Immature natural killer cell (primary cell): ENCODE measurements at regions not wholly inside any gene's neighbourhood (a gene's known extent, or its start where the extent isn't known, plus 50 kb on each side); places are given as distances from the start of the nearest gene placed in this dataset.

Experiments used
- DNase-seq, 3 donors: peaks; one replicate each; pipeline ENCODE4 v3.0.0; 2022; ENCODE audit warnings: mixed read lengths in 1 of 3
- H3K27ac Mint-ChIP-seq, 6 donors: one replicate each; pipeline ENCODE4 v1.8.0; 2020; ENCODE audit warnings: mixed read lengths in 6 of 6, mild to moderate bottlenecking in 5 of 6, inconsistent platforms in 4 of 6, moderate library complexity in 3 of 6
- H3K27me3 Mint-ChIP-seq, 3 donors: one replicate each; pipeline ENCODE4 v1.8.0; 2020 to 2021; ENCODE audit warnings: low read depth in 3 of 3, mild to moderate bottlenecking in 3 of 3, mixed read lengths in 3 of 3, moderate library complexity in 3 of 3, inconsistent platforms in 1 of 3
- H3K36me3 Mint-ChIP-seq, 3 donors: one replicate each; pipeline ENCODE4 v1.8.0; 2020; ENCODE audit warnings: mixed read lengths in 3 of 3, inconsistent platforms in 2 of 3, mild to moderate bottlenecking in 2 of 3
- H3K4me1 Mint-ChIP-seq, 2 donors: one replicate each; pipeline ENCODE4 v1.8.0; 2020; ENCODE audit warnings: inconsistent platforms in 2 of 2, mild to moderate bottlenecking in 2 of 2, mixed read lengths in 2 of 2, moderate library complexity in 1 of 2
- H3K4me3 Mint-ChIP-seq, 5 donors: one replicate each; pipeline ENCODE4 v1.8.0; 2020; ENCODE audit warnings: mild to moderate bottlenecking in 5 of 5, mixed read lengths in 5 of 5, inconsistent platforms in 3 of 5, moderate library complexity in 3 of 5
- H3K9me3 Mint-ChIP-seq, 6 donors: one replicate each; pipeline ENCODE4 v1.8.0; 2020; ENCODE audit warnings: mild to moderate bottlenecking in 6 of 6, mixed read lengths in 6 of 6, inconsistent platforms in 4 of 6, moderate library complexity in 3 of 6

- Mint-ChIP-seq H3K4me3 (no peak overlapping the region), H3K36me3 (no peaks in the 10 kb centered on the region), H3K27me3 (peaks cover 0 to 4% (median 0%) of the 10 kb centered on the region in 3 donors), H3K4me1 (no peaks in the 10 kb centered on the region), H3K27ac (no peak overlapping the region), H3K9me3 (peaks cover 0 to 2% (median 0%) of the 10 kb centered on the region in 6 donors)
- no peak for DNase-seq
Measured at GRCh38 chr21:15249285-15249993, 184.6 kb upstream of the NRIP1 start.

DNA sequence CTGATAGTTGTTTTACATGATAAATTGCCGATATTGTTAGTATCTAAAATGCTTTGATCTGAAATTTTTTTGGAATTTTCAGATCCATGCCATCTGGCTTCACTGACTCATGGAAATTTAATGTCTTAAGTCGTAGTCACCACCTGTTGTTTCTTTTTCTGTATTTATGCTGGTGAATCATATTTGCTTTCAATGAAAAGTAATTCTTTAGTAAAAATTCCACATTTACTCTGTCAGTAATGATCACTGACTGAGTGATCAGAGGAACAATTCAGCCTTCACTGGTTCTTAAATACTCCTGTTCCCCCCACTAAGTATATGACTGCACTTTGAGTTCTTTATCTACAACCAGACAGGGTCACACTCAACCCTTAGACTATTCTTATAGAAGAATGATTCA is 185.6 kb upstream of the NRIP1 start:
- H3K4me3 Mint-ChIP-seq, result no peak overlapping the region
- H3K4me1 Mint-ChIP-seq, result no peaks in the 10 kb centered on the region
- H3K36me3 Mint-ChIP-seq, result no peaks in the 10 kb centered on the region
- peaks cover 0 to 2% (median 0%) of the 10 kb centered on the region in 6 donors for H3K9me3 Mint-ChIP-seq
- peaks cover 0 to 3% (median 0%) of the 10 kb centered on the region in 3 donors for H3K27me3 Mint-ChIP-seq
- no peak overlapping the region for H3K27ac Mint-ChIP-seq
- no peak for DNase-seq

DNA sequence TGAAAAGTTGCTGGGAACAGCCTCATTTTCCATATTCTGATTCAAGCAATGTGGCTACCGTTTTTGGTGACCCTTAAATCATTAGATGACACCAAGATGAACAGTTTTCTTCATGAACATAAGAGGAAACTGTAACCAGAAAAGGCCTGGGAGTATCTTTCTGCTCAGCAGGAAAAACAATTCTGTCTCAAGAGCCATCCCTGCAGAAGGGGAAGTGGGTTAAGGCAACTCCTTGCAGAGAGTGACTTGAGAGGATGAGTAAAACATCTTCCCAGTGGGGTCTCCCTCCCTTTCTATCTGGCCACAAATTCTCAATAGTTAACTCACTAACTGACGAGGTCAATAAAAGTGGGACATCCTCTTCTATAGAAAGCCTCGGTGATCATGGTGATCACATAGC is 187.6 kb upstream of the NRIP1 start:
- Mint-ChIP-seq H3K4me3 (no peak overlapping the region), H3K36me3 (no peaks in the 10 kb centered on the region), H3K4me1 (no peaks in the 10 kb centered on the region), H3K27me3 (no peaks in the 10 kb centered on the region), H3K27ac (no peak overlapping the region), H3K9me3 (no peaks in the 10 kb centered on the region)
- DNase-seq, result no peak

DNA sequence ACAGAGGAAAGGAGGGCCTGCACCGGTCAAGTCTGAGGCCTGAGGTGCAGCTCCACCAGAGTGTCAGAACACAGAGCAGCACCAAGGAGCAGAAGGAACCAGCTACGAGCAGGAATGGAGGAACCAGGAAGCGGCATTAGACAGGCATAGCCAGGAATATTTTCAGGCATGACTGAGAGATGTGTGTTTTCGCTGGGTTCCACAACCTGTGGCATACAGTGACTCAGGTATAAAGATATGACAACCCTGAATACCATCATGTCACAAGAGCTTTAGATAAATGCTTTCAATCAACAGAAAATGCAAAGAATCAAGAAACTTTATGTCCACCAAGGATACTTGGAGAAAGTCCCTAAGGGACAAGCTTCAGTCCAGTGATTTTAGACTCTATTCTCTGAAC is 189.3 kb upstream of the NRIP1 start:
- no peak overlapping the region for H3K27ac Mint-ChIP-seq
- H3K4me3 Mint-ChIP-seq, result no peak overlapping the region
- no peaks in the 10 kb centered on the region for H3K36me3 Mint-ChIP-seq
- H3K9me3 Mint-ChIP-seq, result no peaks in the 10 kb centered on the region
- DNase-seq, result no peak
- H3K27me3 Mint-ChIP-seq, result no peaks in the 10 kb centered on the region
- no peaks in the 10 kb centered on the region for H3K4me1 Mint-ChIP-seq

DNA sequence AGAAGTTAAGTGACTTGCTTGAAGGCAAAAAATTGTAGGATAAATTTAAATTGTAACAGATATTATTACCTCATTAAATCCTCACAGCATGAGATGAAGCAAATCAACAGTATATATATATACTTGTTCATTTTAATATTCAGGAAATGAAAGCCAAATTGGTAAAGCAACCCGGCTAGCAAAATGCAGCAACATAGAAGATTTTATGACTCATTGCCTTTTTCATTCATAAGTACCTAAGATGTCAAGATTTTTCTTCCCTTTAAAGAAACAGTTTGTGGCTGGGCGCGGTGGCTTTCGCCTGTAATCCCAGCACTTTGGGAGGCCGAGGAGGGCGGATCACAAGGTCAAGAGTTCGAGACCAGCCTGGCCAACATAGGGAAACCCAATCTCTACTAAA is 190.5 kb upstream of the NRIP1 start:
- no peak overlapping the region for H3K4me3 Mint-ChIP-seq
- H3K4me1 Mint-ChIP-seq, result no peaks in the 10 kb centered on the region
- H3K9me3 Mint-ChIP-seq, result no peaks in the 10 kb centered on the region
- H3K36me3 Mint-ChIP-seq, result no peaks in the 10 kb centered on the region
- no peak overlapping the region for H3K27ac Mint-ChIP-seq
- DNase-seq, result no peak
- no peaks in the 10 kb centered on the region for H3K27me3 Mint-ChIP-seq

DNA sequence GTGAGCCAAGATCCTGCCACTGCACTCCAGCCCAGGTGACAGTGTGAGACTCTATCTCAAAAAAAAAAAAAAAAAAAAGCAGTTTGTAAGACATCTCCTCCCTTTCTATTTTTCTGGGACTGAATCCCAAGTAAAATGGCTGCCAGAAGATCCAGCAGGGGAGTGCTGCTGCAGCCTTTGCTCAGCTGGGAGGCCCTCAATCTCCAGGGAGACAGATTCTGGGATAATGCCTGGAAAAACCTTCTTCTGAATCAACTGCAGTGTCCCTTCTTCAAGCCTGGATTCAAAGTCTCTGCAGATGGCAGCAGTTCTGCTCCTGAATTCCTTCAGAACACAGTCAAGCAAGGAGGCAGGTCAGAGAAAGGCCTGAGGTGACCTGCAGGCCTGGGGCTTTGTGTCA is 191.0 kb upstream of the NRIP1 start:
- H3K4me3 Mint-ChIP-seq, result no peak overlapping the region
- no peaks in the 10 kb centered on the region for H3K9me3 Mint-ChIP-seq
- H3K27me3 Mint-ChIP-seq, result no peaks in the 10 kb centered on the region
- no peaks in the 10 kb centered on the region for H3K4me1 Mint-ChIP-seq
- no peak for DNase-seq
- H3K36me3 Mint-ChIP-seq, result no peaks in the 10 kb centered on the region
- no peak overlapping the region for H3K27ac Mint-ChIP-seq

DNA sequence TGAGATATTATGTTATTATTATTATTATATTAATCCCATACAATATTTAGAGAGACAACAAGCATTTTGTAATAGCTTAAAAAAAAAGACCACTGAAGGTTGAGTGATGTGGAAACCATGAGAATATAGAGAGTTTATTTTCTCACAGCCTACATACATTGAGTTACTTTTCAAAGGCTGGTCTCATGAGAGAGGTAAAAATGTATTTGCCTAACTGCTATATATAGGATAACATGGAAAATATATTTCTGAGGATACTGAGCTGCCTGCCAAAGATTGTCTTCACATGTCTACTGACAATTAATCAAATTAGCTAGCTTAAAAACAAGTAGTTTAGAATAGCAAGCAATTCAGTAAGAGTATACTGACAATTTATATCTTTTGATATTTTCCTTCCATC is 192.2 kb upstream of the NRIP1 start:
- Mint-ChIP-seq H3K27ac (no peak overlapping the region), H3K27me3 (no peaks in the 10 kb centered on the region), H3K4me3 (no peak overlapping the region), H3K4me1 (no peaks in the 10 kb centered on the region), H3K36me3 (no peaks in the 10 kb centered on the region), H3K9me3 (no peaks in the 10 kb centered on the region)
- no peak for DNase-seq

GRCh38 chr21:15257646-15258045 is 192.8 kb upstream of the NRIP1 start:
- no peaks in the 10 kb centered on the region for H3K36me3 Mint-ChIP-seq
- no peaks in the 10 kb centered on the region for H3K4me1 Mint-ChIP-seq
- no peak overlapping the region for H3K4me3 Mint-ChIP-seq
- no peaks in the 10 kb centered on the region for H3K9me3 Mint-ChIP-seq
- no peak overlapping the region for H3K27ac Mint-ChIP-seq
- DNase-seq, result no peak
- H3K27me3 Mint-ChIP-seq, result no peaks in the 10 kb centered on the region

GRCh38 chr21:15259824-15260223 is 195.0 kb upstream of the NRIP1 start:
- DNase-seq, result no peak
- Mint-ChIP-seq H3K9me3 (peaks cover 0 to 2% (median 0%) of the 10 kb centered on the region in 6 donors), H3K27me3 (peaks cover 0 to 3% (median 3%) of the 10 kb centered on the region in 3 donors), H3K4me1 (no peaks in the 10 kb centered on the region), H3K36me3 (peaks cover 0 to 3% (median 0%) of the 10 kb centered on the region in 3 donors), H3K27ac (no peak overlapping the region), H3K4me3 (no peak overlapping the region)

DNA sequence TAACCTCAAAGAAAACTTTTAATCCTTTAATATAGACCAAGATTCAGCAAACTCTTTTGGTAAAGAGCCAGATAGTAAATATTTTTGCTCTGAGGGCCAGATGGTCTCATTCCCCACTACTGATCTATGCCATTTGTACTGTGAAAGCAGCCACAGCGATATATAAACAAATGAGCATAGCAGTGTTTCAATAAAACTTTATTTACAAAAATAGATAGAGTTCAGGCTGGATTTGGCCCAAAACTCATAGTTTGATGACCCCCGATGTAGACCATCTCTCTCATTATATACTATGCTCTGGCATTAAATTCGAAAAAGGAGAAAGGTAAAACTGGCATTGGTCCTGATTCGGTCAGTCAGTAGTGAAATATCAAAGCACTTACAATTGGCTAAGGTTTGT is 195.8 kb upstream of the NRIP1 start:
- no peaks in the 10 kb centered on the region for H3K4me1 Mint-ChIP-seq

DNA sequence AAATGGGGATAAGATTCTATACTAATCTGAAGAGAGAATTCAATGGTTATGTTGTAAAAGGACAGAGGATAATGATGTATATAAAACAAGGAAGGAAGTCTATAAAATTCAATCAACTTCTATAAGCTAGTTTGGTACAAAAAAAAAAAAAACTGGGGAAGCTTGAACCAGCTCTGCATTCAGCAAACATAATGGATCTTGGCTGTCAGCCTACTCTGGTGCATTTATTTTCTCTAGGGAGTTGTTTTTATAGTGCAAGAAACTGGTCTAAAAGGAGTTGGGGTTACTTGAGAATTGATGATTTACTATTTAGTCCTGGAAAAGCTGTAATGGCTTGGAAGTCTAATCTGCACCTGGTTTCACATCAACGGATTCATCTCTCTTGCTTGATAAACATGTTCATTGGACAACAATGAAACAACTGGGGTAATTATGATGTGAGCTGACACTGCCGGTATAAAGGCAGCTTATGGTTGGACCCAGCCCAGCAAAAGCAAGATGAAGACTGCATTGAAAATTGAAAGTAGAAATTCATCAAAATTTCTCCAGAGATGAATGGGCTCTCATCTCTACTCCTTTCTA is 199.4 kb upstream of the NRIP1 start:
- Mint-ChIP-seq H3K27me3 (peaks cover 1 to 6% (median 3%) of the 10 kb centered on the region in 3 donors), H3K36me3 (peaks cover 0 to 3% (median 0%) of the 10 kb centered on the region in 3 donors), H3K4me1 (no peaks in the 10 kb centered on the region), H3K9me3 (peaks cover 0 to 2% (median 0%) of the 10 kb centered on the region in 6 donors), H3K27ac (no peak overlapping the region), H3K4me3 (no peak overlapping the region)
- no peak for DNase-seq

More for the DNA sequence above, 195.8 kb upstream of the NRIP1 start:
- H3K27ac Mint-ChIP-seq, result no peak overlapping the region
- peaks cover 0 to 3% (median 0%) of the 10 kb centered on the region in 3 donors for H3K36me3 Mint-ChIP-seq
- H3K4me3 Mint-ChIP-seq, result no peak overlapping the region
- no peak for DNase-seq
- peaks cover 0 to 6% (median 3%) of the 10 kb centered on the region in 3 donors for H3K27me3 Mint-ChIP-seq
- peaks cover 0 to 2% (median 0%) of the 10 kb centered on the region in 6 donors for H3K9me3 Mint-ChIP-seq

- Mint-ChIP-seq H3K27me3 (peaks cover 0 to 5% (median 5%) of the 10 kb centered on the region in 3 donors), H3K27ac (no peak overlapping the region), H3K4me1 (no peaks in the 10 kb centered on the region), H3K4me3 (no peak overlapping the region), H3K9me3 (no peaks in the 10 kb centered on the region), H3K36me3 (no peaks in the 10 kb centered on the region)
- no peak for DNase-seq
Measured at GRCh38 chr21:15272171-15272570, 207.4 kb upstream of the NRIP1 start.

DNA sequence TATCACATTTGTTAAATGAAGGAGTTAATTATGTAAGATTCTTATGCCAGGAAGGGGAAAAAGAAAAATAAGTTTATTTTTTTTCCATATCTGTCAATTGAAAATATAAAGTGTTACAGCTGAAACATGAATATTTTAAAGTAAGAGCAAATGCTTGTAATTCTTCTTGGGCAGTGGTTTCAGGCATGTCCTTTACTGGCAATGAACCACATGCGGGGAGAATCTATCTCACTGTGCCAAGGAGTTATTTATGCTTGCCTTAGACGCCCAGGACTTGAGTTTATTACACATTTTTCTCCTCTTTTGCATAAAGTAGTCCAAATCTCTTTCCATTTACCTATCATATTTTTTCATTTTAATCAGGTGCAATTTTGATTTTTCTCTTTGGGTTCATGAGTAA is 207.8 kb upstream of the NRIP1 start:
- H3K36me3 Mint-ChIP-seq, result no peaks in the 10 kb centered on the region
- H3K9me3 Mint-ChIP-seq, result no peaks in the 10 kb centered on the region
- no peak for DNase-seq
- no peak overlapping the region for H3K27ac Mint-ChIP-seq
- no peaks in the 10 kb centered on the region for H3K4me1 Mint-ChIP-seq
- H3K4me3 Mint-ChIP-seq, result no peak overlapping the region
- H3K27me3 Mint-ChIP-seq, result peaks cover 0 to 5% (median 5%) of the 10 kb centered on the region in 3 donors

DNA sequence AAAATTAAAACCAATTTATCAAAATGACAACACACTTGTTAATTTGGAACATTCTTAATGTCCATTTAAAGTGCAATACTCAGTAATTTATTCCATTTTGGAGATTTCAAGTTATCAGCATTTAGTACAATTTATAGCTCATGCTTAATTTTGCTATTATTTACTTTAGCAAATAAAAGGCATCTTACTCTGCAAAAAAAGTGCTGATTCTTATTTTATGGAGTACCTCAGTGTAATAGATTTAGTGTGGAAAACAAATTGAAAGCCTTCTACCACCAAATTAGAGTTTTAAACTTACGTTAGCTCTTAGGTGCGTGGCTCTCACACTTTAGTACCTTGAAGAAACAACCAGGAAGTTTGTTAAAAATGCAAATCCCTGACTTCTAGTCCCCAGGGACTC is 208.4 kb upstream of the NRIP1 start:
- H3K4me3 Mint-ChIP-seq, result no peak overlapping the region
- no peaks in the 10 kb centered on the region for H3K4me1 Mint-ChIP-seq
- H3K27ac Mint-ChIP-seq, result no peak overlapping the region
- no peaks in the 10 kb centered on the region for H3K36me3 Mint-ChIP-seq
- no peak for DNase-seq
- H3K9me3 Mint-ChIP-seq, result no peaks in the 10 kb centered on the region
- H3K27me3 Mint-ChIP-seq, result peaks cover 0 to 5% (median 5%) of the 10 kb centered on the region in 3 donors
